CD4-positive, alpha-beta T cell treated with Interleukin-6 at 100 ng/mL for 8 hours (primary cell): ENCODE measurements at regions not wholly inside any gene's neighbourhood (a gene's known extent, or its start where the extent isn't known, plus 50 kb on each side); places are given as distances from the start of the nearest gene placed in this dataset.

Experiments used
- DNase-seq: peaks from one replicate; pipeline ENCODE4 v3.0.0-alpha.2; 2020; ENCODE audit warnings: mixed read lengths, low spot score

- no peak for DNase-seq
Measured at GRCh38 chr5:2658447-2658846, 93.0 kb downstream of the IRX2 start.

GRCh38 chr5:2657151-2657550, 94.3 kb downstream of the IRX2 start:
- no peak for DNase-seq

GRCh38 chr5:2656206-2656605, 95.3 kb downstream of the IRX2 start:
- no peak for DNase-seq

- DNase-seq: no peak
Measured at GRCh38 chr5:2653991-2654390, 97.5 kb downstream of the IRX2 start.

GRCh38 chr5:2651116-2651515, 100.4 kb downstream of the IRX2 start:
- no peak for DNase-seq

- no peak for DNase-seq
Measured at GRCh38 chr5:2642684-2643345, 108.7 kb downstream of the IRX2 start.

GRCh38 chr5:2640717-2641116, 110.8 kb downstream of the IRX2 start:
- DNase-seq: no peak

GRCh38 chr5:2639425-2639824, 112.1 kb downstream of the IRX2 start:
- DNase-seq: no peak

- no peak for DNase-seq
Measured at GRCh38 chr5:2634399-2635176, 116.9 kb downstream of the IRX2 start.

- no peak for DNase-seq
Measured at GRCh38 chr5:2633992-2634391, 117.5 kb downstream of the IRX2 start.

GRCh38 chr5:2631758-2632157, 119.7 kb downstream of the IRX2 start:
- DNase-seq: no peak

- DNase-seq: no peak
Measured at GRCh38 chr5:2629045-2629444, 122.4 kb downstream of the IRX2 start.

GRCh38 chr5:2627867-2628266, 123.6 kb downstream of the IRX2 start:
- no peak for DNase-seq

GRCh38 chr5:2626572-2626971, 124.9 kb downstream of the IRX2 start:
- DNase-seq: no peak

GRCh38 chr5:2622866-2623265, 128.6 kb downstream of the IRX2 start:
- no peak for DNase-seq

GRCh38 chr5:2621631-2622030, 129.8 kb downstream of the IRX2 start:
- no peak for DNase-seq

GRCh38 chr5:2619216-2619615, 132.3 kb downstream of the IRX2 start:
- DNase-seq: no peak

- DNase-seq: no peak
Measured at GRCh38 chr5:2617461-2617860, 134.0 kb downstream of the IRX2 start.

- no peak for DNase-seq
Measured at GRCh38 chr5:2615917-2616316, 135.6 kb downstream of the IRX2 start.

- no peak for DNase-seq
Measured at GRCh38 chr5:2614571-2614970, 136.9 kb downstream of the IRX2 start.

- no peak for DNase-seq
Measured at GRCh38 chr5:2611659-2612058, 139.8 kb downstream of the IRX2 start.

GRCh38 chr5:2610986-2611385, 140.5 kb downstream of the IRX2 start:
- DNase-seq: no peak

- DNase-seq: no peak
Measured at GRCh38 chr5:2608391-2608790, 143.1 kb downstream of the IRX2 start.

GRCh38 chr5:2607598-2607997, 143.9 kb downstream of the IRX2 start:
- no peak for DNase-seq
